Neural progenitor cell (in vitro differentiated cells): ENCODE measurements at regions not wholly inside any gene's neighbourhood (a gene's known extent, or its start where the extent isn't known, plus 50 kb on each side); places are given as distances from the start of the nearest gene placed in this dataset.

Experiments used
- EZH2 ChIP-seq: fragments of 200-600 bp; sonication (generic); IDR thresholded peaks from 2 replicates; pipeline ENCODE4 v1.6.1; 2017; ENCODE audit warnings: antibody characterized with exemption, mild to moderate bottlenecking, moderate library complexity
- EZH2phosphoT487 ChIP-seq: fragments of 200-600 bp; sonication (generic); IDR thresholded peaks from 2 replicates; pipeline ENCODE4 v1.6.1; 2017; ENCODE audit warnings: antibody characterized with exemption
- TF ChIP-seq, protein P1 (sequence below): fragments of 200-600 bp; sonication (generic); IDR thresholded peaks from 2 replicates; pipeline ENCODE4 v1.5.1; 2017; ENCODE audit warnings: antibody characterized with exemption, mild to moderate bottlenecking

DNA sequence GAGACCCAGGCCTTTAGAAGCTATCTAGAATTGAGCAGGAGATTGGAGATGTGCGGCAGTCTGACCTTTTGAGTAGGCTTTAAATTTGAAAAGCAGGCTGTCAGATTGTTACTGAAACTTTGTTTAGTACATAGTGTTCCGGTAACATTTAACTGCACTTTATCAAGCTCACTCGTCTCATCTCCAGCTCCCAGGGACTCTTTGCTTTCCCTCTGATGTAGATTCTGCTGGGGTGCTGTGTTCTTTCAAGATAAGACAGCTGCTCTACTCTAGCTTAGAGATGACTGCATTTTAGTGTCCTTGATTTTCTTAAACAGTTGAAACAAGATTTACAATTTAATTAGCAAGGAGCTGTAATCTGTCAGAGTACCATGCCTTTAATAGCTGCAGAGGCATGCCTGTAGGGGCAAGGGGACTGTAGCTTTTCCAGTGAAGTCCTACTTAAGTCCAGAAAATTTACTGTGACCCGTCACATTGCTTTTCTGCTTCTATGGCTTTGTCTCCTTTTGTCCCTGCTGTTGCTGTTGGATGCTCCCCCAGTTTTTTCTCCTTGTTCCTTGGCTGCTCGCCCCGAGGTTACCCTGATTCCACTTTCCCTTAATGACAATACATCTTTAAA is 56.4 kb upstream of the MTPN start:
- TF ChIP-seq, protein P1, sequence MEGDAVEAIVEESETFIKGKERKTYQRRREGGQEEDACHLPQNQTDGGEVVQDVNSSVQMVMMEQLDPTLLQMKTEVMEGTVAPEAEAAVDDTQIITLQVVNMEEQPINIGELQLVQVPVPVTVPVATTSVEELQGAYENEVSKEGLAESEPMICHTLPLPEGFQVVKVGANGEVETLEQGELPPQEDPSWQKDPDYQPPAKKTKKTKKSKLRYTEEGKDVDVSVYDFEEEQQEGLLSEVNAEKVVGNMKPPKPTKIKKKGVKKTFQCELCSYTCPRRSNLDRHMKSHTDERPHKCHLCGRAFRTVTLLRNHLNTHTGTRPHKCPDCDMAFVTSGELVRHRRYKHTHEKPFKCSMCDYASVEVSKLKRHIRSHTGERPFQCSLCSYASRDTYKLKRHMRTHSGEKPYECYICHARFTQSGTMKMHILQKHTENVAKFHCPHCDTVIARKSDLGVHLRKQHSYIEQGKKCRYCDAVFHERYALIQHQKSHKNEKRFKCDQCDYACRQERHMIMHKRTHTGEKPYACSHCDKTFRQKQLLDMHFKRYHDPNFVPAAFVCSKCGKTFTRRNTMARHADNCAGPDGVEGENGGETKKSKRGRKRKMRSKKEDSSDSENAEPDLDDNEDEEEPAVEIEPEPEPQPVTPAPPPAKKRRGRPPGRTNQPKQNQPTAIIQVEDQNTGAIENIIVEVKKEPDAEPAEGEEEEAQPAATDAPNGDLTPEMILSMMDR, result no peak
- TF ChIP-seq EZH2 (no peak), EZH2phosphoT487 (no peak)
